ENCODE measurements at regions not wholly inside any gene's neighbourhood (a gene's known extent, or its start where the extent isn't known, plus 50 kb on each side); places are given as distances from the start of the nearest gene placed in this dataset.

- TF ChIP-seq CTCF (IDR thresholded peaks at IDR 0.05; ENCODE audit: low read length): no peak
- no peak for TF ChIP-seq EZH2 (IDR thresholded peaks at IDR 0.05; ENCODE audit: borderline replicate concordance, low read length)
These were observed 68.2 kb upstream of the KHDRBS2 start for GRCh38 chr6:62354261-62354660.

All from OCI-LY1 (cell line).